ENCODE measurements at regions not wholly inside any gene's neighbourhood (a gene's known extent, or its start where the extent isn't known, plus 50 kb on each side); places are given as distances from the start of the nearest gene placed in this dataset.

- TF ChIP-seq CTCF (IDR thresholded peaks at IDR 0.05) (no peak), POLR2A (IDR thresholded peaks at IDR 0.05) (no peak), POLR2AphosphoS5 (IDR thresholded peaks at IDR 0.05) (no peak)
These were observed 175.2 kb downstream of the MRPL14 start for GRCh38 chr6:43951756-43952675.

Measured in breast epithelium (tissue), 3 donors.